ENCODE measurements at regions not wholly inside any gene's neighbourhood (a gene's known extent, or its start where the extent isn't known, plus 50 kb on each side); places are given as distances from the start of the nearest gene placed in this dataset.

- no peak for TF ChIP-seq CTCF (IDR thresholded peaks at IDR 0.05)
- TF ChIP-seq POLR2AphosphoS5 (IDR thresholded peaks at IDR 0.05): no peak
- no peak for TF ChIP-seq POLR2A (IDR thresholded peaks at IDR 0.05)
- no peak for TF ChIP-seq EP300 (IDR thresholded peaks at IDR 0.05; ENCODE audit: low read depth)
These were observed 1076.5 kb downstream of the MAT2B start for GRCh38 chr5:164581889-164582288.

Measured in transverse colon (tissue), 4 donors.